CD8-positive, alpha-beta memory T cell (primary cell): ENCODE measurements at regions not wholly inside any gene's neighbourhood (a gene's known extent, or its start where the extent isn't known, plus 50 kb on each side); places are given as distances from the start of the nearest gene placed in this dataset.

Experiments used
- CTCF ChIA-PET: fragments of 350-600 bp; sonication (Branson Sonifier 250); formaldehyde crosslinking; loops from one replicate; lab custom pipeline; 2021; ENCODE audit warnings: antibody characterized with exemption; lab: Charles Lee
- POLR2A ChIA-PET: fragments of 350-600 bp; sonication (Branson Sonifier 250); formaldehyde crosslinking; loops from one replicate; lab custom pipeline; 2021; ENCODE audit warnings: antibody characterized with exemption; lab: Charles Lee
- DNase-seq, 5 donors: peaks; one replicate each; pipeline versions ENCODE4 v3.0.0 to v3.0.0-alpha.2; 2020 to 2022; ENCODE audit warnings: mixed read lengths in 1 of 5
- H3K27ac ChIP-seq: one replicate; pipeline ENCODE4 v1.7.0; 2013; ENCODE audit warnings: low read depth, mild to moderate bottlenecking, low read length, moderate library complexity
- H3K27me3 ChIP-seq: 2 replicates; pipeline ENCODE4 v1.7.0; 2013; ENCODE audit warnings: low read length, mild to moderate bottlenecking; ENCODE audit not compliant: insufficient read depth, poor library complexity, severe bottlenecking
- H3K36me3 ChIP-seq: 2 replicates; pipeline ENCODE4 v1.7.0; 2013; ENCODE audit warnings: mild to moderate bottlenecking, low read length, moderate library complexity; ENCODE audit not compliant: insufficient read depth
- H3K4me1 ChIP-seq: 2 replicates; pipeline ENCODE4 v1.7.0; 2013; ENCODE audit warnings: mild to moderate bottlenecking, low read length, moderate library complexity; ENCODE audit not compliant: insufficient read depth
- H3K4me3 ChIP-seq: 2 replicates; pipeline ENCODE4 v1.7.0; 2013; ENCODE audit warnings: mild to moderate bottlenecking, low read length
- H3K9me3 ChIP-seq: 2 replicates; pipeline ENCODE4 v1.7.0; 2013; ENCODE audit warnings: mild to moderate bottlenecking, low read length
- H3K27ac Mint-ChIP-seq, 8 donors: one replicate each; pipeline ENCODE4 v1.8.0; 2020 to 2021; ENCODE audit warnings: mixed read lengths in 8 of 8, mild to moderate bottlenecking in 6 of 8, inconsistent platforms in 3 of 8, moderate library complexity in 3 of 8
- H3K27me3 Mint-ChIP-seq, 2 donors: one replicate each; pipeline ENCODE4 v1.8.0; 2020 to 2021; ENCODE audit warnings: mixed read lengths in 2 of 2, mild to moderate bottlenecking in 1 of 2, moderate library complexity in 1 of 2
- H3K36me3 Mint-ChIP-seq, 3 donors: one replicate each; pipeline ENCODE4 v1.8.0; 2020 to 2021; ENCODE audit warnings: mixed read lengths in 3 of 3, inconsistent platforms in 1 of 3, mild to moderate bottlenecking in 1 of 3
- H3K4me1 Mint-ChIP-seq, 3 donors: one replicate each; pipeline ENCODE4 v1.8.0; 2020 to 2021; ENCODE audit warnings: mixed read lengths in 3 of 3, inconsistent platforms in 1 of 3, mild to moderate bottlenecking in 1 of 3
- H3K4me3 Mint-ChIP-seq, 7 donors: one replicate each; pipeline ENCODE4 v1.8.0; 2020 to 2021; ENCODE audit warnings: mixed read lengths in 7 of 7, mild to moderate bottlenecking in 6 of 7, moderate library complexity in 4 of 7, inconsistent platforms in 2 of 7
- H3K9me3 Mint-ChIP-seq, 5 donors: one replicate each; pipeline ENCODE4 v1.8.0; 2020 to 2022; ENCODE audit warnings: mixed read lengths in 5 of 5, mild to moderate bottlenecking in 3 of 5, moderate library complexity in 2 of 5, inconsistent platforms in 1 of 5

DNA sequence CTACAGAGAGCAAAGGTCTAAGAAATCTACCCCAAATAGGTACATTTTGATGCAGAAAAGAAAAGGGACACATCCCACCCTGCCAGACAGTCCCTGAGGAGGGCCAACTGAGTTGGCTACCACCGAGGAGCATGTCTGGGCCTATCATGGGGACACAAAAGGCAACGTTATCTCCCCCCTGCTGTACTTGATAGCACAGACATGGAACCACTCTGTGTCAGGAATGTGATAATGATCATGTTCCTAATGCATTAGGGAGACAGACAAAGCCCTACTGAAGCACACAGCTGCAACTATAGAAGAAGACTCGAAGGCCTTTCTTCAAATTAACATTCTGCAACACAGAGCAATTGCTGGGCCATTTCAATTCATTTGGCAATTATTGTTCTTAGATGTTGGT lies 84.5 kb downstream of the ENC1 start:
- no peaks in the 10 kb centered on the region for H3K4me1 ChIP-seq
- H3K4me3 ChIP-seq, result no peak overlapping the region
- peaks cover 3 to 8% of the 10 kb centered on the region in 2 donors for H3K27me3 Mint-ChIP-seq
- H3K4me3 Mint-ChIP-seq, result no peak overlapping the region
- no peak overlapping the region for H3K27ac ChIP-seq
- no peaks in the 10 kb centered on the region for H3K36me3 ChIP-seq
- no peak for DNase-seq
- H3K9me3 Mint-ChIP-seq, result no peaks in the 10 kb centered on the region
- POLR2A ChIA-PET, result no interaction called here
- H3K4me1 Mint-ChIP-seq, result no peaks in the 10 kb centered on the region
- H3K9me3 ChIP-seq, result no peaks in the 10 kb centered on the region
- no peaks in the 10 kb centered on the region for H3K27me3 ChIP-seq
- CTCF ChIA-PET, result no interaction called here
- H3K36me3 Mint-ChIP-seq, result peaks cover 0 to 3% (median 0%) of the 10 kb centered on the region in 3 donors
- H3K27ac Mint-ChIP-seq, result no peak overlapping the region

DNA sequence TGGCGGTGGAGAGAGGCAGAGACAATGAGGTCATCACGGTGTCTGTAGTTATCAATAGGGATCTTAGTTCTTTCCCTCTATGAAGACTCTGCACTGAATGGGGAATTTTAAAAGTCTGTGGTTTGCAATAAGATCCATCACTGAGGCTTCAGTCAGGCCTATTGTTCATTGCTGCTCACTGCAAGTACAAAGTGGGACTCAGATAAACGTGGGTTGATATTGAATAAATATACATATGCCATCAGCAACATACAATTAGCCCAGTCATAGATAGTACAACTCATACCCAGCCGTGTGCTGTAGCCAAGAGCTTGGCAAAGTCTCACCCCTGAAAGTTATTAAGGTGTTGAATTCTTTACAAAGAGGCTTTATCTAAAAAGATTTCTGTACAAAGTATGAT lies 88.4 kb downstream of the ENC1 start:
- Mint-ChIP-seq H3K4me1 (no peaks in the 10 kb centered on the region), H3K4me3 (no peak overlapping the region), H3K9me3 (no peaks in the 10 kb centered on the region), H3K27me3 (peaks cover 0 to 5% of the 10 kb centered on the region in 2 donors), H3K36me3 (no peaks in the 10 kb centered on the region), H3K27ac (no peak overlapping the region)
- POLR2A ChIA-PET, result no interaction called here
- no peaks in the 10 kb centered on the region for H3K4me1 ChIP-seq
- H3K4me3 ChIP-seq, result no peak overlapping the region
- DNase-seq, result no peak
- H3K36me3 ChIP-seq, result no peaks in the 10 kb centered on the region
- no peaks in the 10 kb centered on the region for H3K9me3 ChIP-seq
- H3K27ac ChIP-seq, result no peak overlapping the region
- CTCF ChIA-PET, result no interaction called here
- H3K27me3 ChIP-seq, result no peaks in the 10 kb centered on the region

DNA sequence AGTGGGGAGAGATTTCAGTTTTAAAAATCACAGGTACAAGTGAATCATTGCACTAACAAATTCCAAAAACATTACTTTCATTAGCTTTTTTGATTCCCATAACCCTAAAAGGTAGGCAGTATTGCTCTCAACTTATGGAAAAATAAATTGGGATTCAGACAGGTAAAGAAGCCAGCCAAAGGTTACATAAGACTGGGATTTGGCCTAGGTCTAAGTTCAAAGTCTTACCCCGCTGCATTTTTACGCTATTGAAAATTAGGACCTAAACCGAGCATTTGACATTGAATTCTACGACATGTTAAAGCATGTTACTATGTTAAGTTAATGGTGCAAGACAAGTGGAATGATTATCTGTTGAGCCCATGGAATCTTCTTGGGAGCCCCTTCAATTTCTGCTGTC lies 89.6 kb downstream of the ENC1 start:
- POLR2A ChIA-PET, result no interaction called here
- H3K4me1 Mint-ChIP-seq, result no peaks in the 10 kb centered on the region
- CTCF ChIA-PET, result no interaction called here

DNA sequence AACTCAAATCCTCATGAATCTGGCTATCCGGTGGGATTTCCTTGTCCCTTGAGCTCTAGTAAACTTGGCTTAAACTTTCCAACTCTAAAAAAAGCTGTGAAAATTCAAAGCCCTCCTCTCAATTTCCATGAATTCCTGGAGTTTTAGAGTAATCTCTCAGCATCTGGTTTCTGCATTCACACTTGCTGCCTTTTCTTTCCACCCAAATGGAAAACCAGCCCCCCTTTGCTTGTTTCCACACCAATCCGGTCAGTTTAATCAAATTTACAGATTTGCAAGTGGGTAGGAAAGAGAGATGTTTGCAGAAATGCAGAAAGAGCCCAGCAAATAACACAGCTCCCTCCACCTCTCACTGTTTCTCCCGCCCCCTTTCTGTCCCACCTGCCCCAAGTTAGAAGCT lies 91.1 kb downstream of the ENC1 start:
- ChIA-PET POLR2A (no interaction called here), CTCF (no interaction called here)

More for the DNA sequence above, 89.6 kb downstream of the ENC1 start:
- no peak overlapping the region for H3K27ac ChIP-seq
- H3K9me3 ChIP-seq, result no peaks in the 10 kb centered on the region
- Mint-ChIP-seq H3K27ac (no peak overlapping the region), H3K36me3 (no peaks in the 10 kb centered on the region), H3K27me3 (peaks cover 0 to 5% of the 10 kb centered on the region in 2 donors), H3K9me3 (no peaks in the 10 kb centered on the region), H3K4me3 (no peak overlapping the region)
- H3K36me3 ChIP-seq, result no peaks in the 10 kb centered on the region
- H3K4me3 ChIP-seq, result no peak overlapping the region
- no peaks in the 10 kb centered on the region for H3K4me1 ChIP-seq
- no peak for DNase-seq
- no peaks in the 10 kb centered on the region for H3K27me3 ChIP-seq

DNA sequence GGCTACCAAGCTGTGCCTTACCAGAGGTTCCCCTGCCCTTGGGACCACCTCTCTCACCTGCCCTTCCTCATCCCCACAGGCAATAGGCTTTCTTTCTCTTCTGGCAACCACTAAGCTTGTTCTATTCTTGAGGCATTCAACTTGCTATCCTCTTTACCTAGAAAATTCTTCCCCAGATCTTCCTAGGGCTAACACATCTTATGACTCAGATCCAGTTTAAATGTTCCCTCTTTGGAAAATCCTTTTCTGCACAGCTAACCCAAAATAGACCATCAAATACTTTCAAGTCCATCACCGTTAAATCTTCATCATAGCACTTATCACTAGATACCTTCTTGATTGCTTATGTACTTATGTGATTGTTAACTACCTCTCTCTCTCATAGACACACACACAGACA lies 93.7 kb downstream of the ENC1 start:
- ChIA-PET CTCF (no interaction called here), POLR2A (no interaction called here)
- DNase-seq, result no peak
- no peak overlapping the region for H3K27ac Mint-ChIP-seq
- H3K36me3 ChIP-seq, result no peaks in the 10 kb centered on the region
- H3K27ac ChIP-seq, result no peak overlapping the region
- H3K27me3 ChIP-seq, result no peaks in the 10 kb centered on the region
- H3K4me3 ChIP-seq, result no peak overlapping the region
- H3K36me3 Mint-ChIP-seq, result no peaks in the 10 kb centered on the region
- H3K9me3 ChIP-seq, result no peaks in the 10 kb centered on the region
- no peak overlapping the region for H3K4me3 Mint-ChIP-seq
- no peaks in the 10 kb centered on the region for H3K9me3 Mint-ChIP-seq
- H3K4me1 ChIP-seq, result no peaks in the 10 kb centered on the region
- peaks cover 7 to 9% of the 10 kb centered on the region in 2 donors for H3K27me3 Mint-ChIP-seq
- H3K4me1 Mint-ChIP-seq, result no peaks in the 10 kb centered on the region

More for the DNA sequence above, 91.1 kb downstream of the ENC1 start:
- Histone ChIP-seq H3K4me3 (no peak overlapping the region), H3K27ac (no peak overlapping the region), H3K4me1 (no peaks in the 10 kb centered on the region), H3K9me3 (no peaks in the 10 kb centered on the region), H3K36me3 (no peaks in the 10 kb centered on the region), H3K27me3 (no peaks in the 10 kb centered on the region)
- Mint-ChIP-seq H3K36me3 (no peaks in the 10 kb centered on the region), H3K4me1 (no peaks in the 10 kb centered on the region), H3K9me3 (no peaks in the 10 kb centered on the region), H3K4me3 (no peak overlapping the region), H3K27me3 (peaks cover 0 to 5% of the 10 kb centered on the region in 2 donors), H3K27ac (no peak overlapping the region)
- DNase-seq, result no peak

DNA sequence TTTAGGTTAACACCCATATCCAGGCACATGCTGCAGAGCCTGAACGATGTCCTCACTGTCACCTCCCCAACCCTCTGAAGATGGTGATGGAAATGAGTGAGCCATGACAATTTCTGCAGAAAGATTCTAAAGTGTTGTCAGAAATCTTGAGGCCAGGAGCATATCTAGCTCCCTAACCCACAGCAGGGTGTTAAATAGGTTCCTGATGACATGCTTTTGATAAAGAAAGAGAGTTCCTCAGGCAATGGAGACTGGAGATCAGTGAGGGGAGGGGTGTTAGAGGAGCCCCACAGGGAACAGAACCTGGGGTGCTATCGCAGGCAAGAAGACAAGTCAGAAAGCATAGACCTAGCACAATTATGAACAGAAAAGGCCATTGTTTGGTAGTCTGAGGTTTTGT lies 95.7 kb downstream of the ENC1 start:
- no peaks in the 10 kb centered on the region for H3K9me3 Mint-ChIP-seq
- ChIA-PET POLR2A (no interaction called here), CTCF (no interaction called here)
- H3K36me3 ChIP-seq, result no peaks in the 10 kb centered on the region
- H3K36me3 Mint-ChIP-seq, result no peaks in the 10 kb centered on the region
- H3K4me3 Mint-ChIP-seq, result no peak overlapping the region
- no peaks in the 10 kb centered on the region for H3K9me3 ChIP-seq
- H3K4me1 ChIP-seq, result no peaks in the 10 kb centered on the region
- H3K4me3 ChIP-seq, result no peak overlapping the region
- no peak overlapping the region for H3K27ac Mint-ChIP-seq
- peaks cover 10 to 14% of the 10 kb centered on the region in 2 donors for H3K27me3 Mint-ChIP-seq
- H3K27ac ChIP-seq, result no peak overlapping the region
- no peak for DNase-seq
- no peaks in the 10 kb centered on the region for H3K4me1 Mint-ChIP-seq
- no peaks in the 10 kb centered on the region for H3K27me3 ChIP-seq

DNA sequence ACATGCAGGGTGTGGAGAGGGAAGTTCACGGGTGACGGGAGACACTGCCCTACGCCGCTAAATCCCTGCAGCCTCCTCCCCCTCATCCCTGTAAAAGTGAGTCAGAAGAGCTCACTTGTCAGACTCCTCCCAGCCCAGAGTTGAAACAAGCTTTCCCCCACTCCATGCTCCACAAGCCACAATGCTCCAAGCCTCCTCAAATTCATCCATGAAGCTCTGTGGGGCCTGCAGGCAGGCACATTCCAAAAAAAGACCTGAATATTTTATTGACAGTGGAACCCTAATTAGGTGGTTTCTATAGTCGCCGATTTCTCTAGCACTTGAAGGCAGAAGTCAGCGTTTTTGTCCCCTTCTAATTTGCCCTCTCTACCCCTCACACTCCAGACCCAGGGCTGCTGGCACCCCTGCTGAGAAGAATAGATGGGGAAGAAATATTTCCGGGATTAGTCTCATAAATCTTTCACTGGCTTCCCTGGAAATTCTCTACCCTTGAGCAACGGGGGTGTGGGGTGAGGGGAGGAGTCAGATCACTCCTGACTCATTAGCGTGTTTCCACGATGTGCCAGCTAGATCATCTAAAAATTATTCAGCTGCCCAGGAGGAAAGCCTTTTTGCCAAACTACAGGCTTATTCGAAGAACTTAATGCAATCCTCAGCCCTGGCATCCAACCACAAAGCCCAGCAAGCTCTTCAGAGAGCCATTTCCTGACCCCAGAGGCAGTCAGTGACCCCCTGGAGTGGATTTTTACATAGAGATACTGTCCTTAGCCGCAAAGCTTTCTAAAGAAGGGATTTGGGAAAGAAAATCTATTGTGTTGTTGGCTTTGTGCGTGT lies 97.1 kb downstream of the ENC1 start:
- Histone ChIP-seq H3K27me3 (no peaks in the 10 kb centered on the region), H3K27ac (no peak overlapping the region), H3K36me3 (no peaks in the 10 kb centered on the region), H3K4me1 (no peaks in the 10 kb centered on the region), H3K9me3 (no peaks in the 10 kb centered on the region), H3K4me3 (no peak overlapping the region)
- DNase-seq, result no peak
- POLR2A ChIA-PET, result no interaction called here
- Mint-ChIP-seq H3K9me3 (no peaks in the 10 kb centered on the region), H3K4me3 (no peak overlapping the region), H3K36me3 (no peaks in the 10 kb centered on the region), H3K27ac (peak overlapping the region in 1 of 8 donors; percentile 31), H3K4me1 (no peaks in the 10 kb centered on the region), H3K27me3 (peaks cover 14 to 20% of the 10 kb centered on the region in 2 donors)
- CTCF ChIA-PET, result no interaction called here

DNA sequence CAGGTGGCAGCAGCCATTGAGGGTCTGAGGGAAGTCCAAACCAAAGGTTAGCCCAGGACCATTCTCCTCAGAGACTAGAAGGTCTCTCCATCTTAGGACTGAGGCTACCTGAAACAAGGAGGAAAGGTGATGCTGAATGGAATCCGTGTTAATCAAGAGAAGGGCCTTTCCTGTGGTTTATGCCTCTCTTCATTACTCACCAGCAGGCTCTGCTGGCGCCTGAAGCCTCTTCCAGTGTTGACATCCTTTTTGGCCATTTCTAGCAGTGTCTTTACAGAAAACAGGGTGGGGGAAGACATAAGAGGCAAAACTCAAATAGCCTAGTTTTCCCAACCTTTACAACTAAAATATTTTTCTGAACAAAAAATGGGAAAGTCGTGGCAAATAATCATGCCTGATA lies 98.0 kb downstream of the ENC1 start:
- no peak for DNase-seq
- no peaks in the 10 kb centered on the region for H3K9me3 ChIP-seq
- H3K4me1 ChIP-seq, result no peaks in the 10 kb centered on the region
- H3K27me3 Mint-ChIP-seq, result peaks cover 16 to 24% of the 10 kb centered on the region in 2 donors
- no peaks in the 10 kb centered on the region for H3K9me3 Mint-ChIP-seq
- H3K4me1 Mint-ChIP-seq, result no peaks in the 10 kb centered on the region
- no peak overlapping the region for H3K4me3 Mint-ChIP-seq
- no peaks in the 10 kb centered on the region for H3K27me3 ChIP-seq
- ChIA-PET CTCF (no interaction called here), POLR2A (no interaction called here)
- no peak overlapping the region for H3K27ac ChIP-seq
- H3K36me3 Mint-ChIP-seq, result no peaks in the 10 kb centered on the region
- H3K4me3 ChIP-seq, result no peak overlapping the region
- no peak overlapping the region for H3K27ac Mint-ChIP-seq
- no peaks in the 10 kb centered on the region for H3K36me3 ChIP-seq
